ENCODE measurements at regions not wholly inside any gene's neighbourhood (a gene's known extent, or its start where the extent isn't known, plus 50 kb on each side); places are given as distances from the start of the nearest gene placed in this dataset.

GRCh38 chr1:8267307-8267706 is 50.6 kb upstream of the SLC45A1 start:
- no peak for DNase-seq

GRCh38 chr1:8266436-8267165 is 51.3 kb upstream of the SLC45A1 start:
- no peak for DNase-seq

GRCh38 chr1:8263791-8264190 is 54.1 kb upstream of the SLC45A1 start:
- no peak for DNase-seq

DNA sequence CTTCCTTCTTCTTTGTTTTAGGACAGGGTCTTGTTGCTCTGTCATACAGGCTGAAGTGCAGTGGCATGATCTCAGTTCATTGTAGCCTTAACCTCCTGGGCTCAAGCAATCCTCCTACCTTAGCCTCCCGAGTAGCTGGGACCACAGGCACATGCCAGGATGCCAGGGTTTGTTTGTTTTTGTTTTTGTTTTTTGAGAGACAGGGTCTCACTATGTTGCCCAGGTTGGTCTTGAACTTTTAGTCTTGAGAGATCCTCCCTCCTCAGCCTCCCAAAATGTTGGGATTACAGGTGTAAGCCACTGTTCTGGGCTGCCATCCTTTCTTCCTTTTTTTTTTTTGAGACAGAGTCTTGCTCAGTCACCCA is 56.5 kb upstream of the SLC45A1 start:
- DNase-seq: no peak

- no peak for DNase-seq
Measured at GRCh38 chr1:8259498-8260290, 58.2 kb upstream of the SLC45A1 start.

DNA sequence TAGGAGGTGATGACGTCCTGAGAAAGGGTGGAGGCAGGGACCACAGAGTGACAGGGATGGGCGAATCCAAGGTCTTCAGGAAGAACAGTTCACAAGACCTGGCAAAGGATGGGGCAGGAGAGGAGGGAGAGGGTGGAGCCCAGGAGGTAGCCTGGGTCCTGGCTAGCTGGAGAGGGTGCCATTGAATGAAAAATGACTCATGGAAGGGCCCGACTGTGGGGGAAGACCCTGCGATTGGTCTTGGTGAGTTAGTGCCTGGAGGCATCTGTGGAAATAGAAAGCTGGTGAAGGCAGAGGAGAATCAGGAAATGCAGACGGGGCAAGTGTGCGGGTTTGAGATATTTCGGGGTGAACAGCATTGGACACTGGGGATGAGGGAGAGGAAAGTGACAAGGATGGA is 60.3 kb upstream of the SLC45A1 start:
- DNase-seq: no peak

DNA sequence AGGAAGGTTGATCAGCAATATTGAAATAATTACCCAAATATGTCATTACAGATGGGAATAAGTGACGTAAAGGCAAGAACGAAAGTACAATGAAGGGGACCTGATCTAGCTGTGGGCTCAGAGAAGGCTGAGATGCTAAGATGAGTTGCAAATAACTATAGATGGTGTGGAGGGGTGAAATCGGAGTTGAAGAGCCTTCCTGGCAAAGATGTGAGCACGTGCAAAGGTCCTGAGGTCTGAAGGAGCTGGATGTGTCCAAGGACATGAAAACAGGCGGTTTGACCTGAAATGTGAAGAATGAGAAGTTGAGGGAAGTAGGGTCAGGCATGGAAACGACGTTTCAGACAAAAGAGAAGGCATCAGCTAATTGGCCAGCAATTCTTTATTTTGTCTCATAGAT is 61.6 kb upstream of the SLC45A1 start:
- no peak for DNase-seq

DNA sequence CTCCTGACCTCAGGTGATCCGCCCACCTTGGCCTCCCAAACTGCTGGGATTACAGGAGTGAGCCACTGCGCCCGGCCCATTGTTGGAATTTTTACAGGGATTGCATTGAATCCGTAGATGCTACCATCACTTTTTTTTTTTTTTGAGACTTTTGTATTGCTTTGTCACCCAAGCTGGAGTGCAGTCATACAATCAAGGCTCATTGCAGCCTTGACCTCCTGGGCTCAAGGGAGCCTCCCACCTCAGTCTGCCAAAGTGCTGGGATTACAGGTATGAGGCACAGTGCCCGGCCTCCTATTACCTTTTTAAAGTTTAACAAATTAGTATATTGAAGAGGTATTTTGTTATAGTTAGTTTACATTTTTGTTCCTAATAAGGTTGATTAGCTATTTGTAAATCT is 62.2 kb upstream of the SLC45A1 start:
- no peak for DNase-seq

- DNase-seq: no peak
Measured at GRCh38 chr1:8252266-8252951, 65.5 kb upstream of the SLC45A1 start.

- DNase-seq: no peak
Measured at GRCh38 chr1:8251635-8252034, 66.3 kb upstream of the SLC45A1 start.

- no peak for DNase-seq
Measured at GRCh38 chr1:8249838-8250237, 68.1 kb upstream of the SLC45A1 start.

- no peak for DNase-seq
Measured at GRCh38 chr1:8247811-8248436, 70.0 kb upstream of the SLC45A1 start.

DNA sequence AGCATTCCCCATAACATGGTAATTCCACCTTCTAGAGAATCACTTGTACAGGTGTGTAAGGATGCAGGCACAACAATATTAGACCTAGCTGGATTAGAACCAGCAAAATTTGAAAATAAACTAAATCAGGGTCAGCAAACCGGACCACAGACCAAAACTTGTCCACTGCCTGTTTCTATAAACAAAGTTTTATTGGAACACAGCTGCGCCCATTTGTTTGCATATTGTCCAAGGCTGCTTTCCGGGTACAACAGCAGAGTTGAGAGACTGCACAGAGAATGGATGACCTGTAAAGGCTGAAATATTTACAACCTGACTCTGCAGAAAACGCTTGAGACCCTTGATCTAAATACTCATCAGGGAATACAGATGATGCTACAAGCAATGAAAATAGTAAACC is 73.6 kb upstream of the SLC45A1 start:
- DNase-seq: no peak

DNA sequence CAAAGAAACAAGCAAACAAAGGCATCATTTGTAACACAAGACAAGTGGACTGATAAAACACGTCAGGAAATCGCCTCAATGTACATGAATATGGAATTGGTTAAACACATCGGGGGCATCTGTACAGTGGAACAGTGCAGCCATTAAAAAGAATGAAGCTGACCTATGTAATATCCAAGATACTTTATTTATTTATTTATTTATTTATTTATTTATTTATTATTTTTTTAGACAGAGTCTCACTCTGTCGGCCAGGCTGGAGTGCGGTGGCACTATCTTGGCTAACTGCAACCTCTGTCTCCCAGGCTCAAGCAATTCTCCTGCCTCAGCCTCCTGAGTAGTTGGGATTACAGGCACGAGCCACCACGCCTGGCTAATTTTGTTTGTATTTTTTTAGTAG is 75.4 kb upstream of the SLC45A1 start:
- DNase-seq: no peak

DNA sequence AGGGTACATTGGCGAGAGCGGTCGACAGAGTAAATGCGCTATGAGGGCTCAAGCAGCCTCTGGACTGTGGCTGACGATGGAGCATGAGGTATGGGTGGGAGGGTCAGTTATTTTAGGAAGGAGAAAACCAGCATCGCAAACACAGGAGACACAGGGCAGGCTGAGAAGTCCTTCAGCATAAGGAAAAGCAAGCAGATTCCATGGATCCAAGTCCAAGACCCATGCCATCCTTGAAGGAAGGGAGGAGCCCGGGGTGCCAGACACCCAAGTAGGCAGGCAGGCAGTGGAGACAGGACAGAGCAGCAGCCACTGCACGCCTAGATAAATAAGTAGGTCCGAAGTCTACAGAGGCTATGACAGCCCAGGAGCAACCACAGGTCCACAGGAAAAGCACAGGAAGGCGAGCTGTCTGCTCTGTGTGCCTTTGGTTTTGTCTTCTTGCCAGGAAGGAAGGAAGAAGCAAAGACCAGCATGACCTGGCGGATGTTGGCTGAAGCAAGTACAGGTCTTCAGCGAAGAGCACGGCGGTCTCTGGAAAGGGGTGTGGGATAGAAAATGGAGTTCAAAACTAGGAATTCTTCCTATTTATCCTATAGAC is 76.4 kb upstream of the SLC45A1 start:
- DNase-seq: no peak

DNA sequence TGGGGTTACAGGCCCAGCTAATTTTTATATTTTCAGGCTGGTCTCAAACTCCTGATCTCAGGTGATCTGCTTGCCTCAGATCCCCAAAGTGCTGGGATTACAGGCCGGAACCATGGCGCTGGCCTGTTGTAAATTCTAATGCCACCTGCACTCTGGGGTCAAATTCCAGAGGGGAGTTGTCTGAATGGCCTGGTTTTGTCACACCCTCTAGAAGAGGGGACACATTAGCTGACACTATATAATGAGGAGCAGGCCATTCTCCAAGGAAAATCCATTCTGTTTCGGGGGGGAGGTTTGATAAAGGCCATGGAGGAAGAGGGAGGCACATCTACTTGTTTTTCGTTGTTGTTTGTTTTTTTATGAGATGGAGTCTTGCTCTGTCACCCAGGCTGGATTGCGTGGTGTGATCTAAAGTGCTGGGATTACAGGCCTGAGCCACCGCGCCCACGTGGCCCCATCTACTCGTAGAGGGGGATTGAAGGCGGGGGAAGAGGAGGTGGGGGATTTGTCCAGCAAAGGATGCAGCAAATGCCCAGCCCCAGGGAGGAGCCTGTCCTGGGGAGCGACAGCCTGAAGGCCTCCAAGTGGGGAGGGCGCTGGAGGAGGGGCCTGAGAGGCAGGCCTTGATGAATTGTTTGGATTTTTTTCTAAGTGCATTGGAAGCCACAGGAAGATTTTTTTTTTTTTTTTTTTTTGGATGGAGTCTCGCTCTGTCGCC is 78.4 kb upstream of the SLC45A1 start:
- DNase-seq: no peak

DNA sequence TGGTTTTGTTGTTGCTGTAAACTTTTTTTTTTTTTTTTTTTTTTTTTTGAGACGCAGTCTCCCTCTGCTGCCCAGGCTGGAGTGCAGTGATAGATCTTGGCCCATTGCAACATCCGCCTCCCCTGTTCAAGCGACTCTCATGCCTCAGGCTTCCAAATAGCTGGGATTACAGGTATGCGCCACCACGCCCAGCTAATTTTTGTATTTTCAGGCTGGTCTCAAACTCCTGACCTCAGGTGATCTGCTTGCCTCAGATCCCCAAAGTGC is 78.9 kb upstream of the SLC45A1 start:
- DNase-seq: no peak

GRCh38 chr1:8238141-8239038 is 79.5 kb upstream of the SLC45A1 start:
- DNase-seq: no peak

- DNase-seq: no peak
Measured at GRCh38 chr1:8232036-8232757, 85.7 kb upstream of the SLC45A1 start.

DNA sequence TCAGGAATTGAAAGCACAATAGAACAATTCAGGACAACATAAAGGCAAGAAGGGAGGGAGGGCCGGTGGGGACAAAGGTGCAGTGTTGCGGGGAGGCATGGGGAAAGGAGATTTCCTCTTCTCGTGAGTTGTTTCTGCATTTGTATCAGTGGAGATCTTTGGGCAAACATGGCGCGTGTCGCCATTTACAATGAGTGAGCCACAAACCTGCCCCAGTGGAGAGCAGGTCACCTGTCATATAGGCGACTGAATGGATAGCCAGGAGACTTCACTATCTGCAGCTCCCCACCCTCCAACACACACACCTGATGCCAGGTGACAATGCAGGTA is 87.7 kb upstream of the SLC45A1 start:
- no peak for DNase-seq

DNA sequence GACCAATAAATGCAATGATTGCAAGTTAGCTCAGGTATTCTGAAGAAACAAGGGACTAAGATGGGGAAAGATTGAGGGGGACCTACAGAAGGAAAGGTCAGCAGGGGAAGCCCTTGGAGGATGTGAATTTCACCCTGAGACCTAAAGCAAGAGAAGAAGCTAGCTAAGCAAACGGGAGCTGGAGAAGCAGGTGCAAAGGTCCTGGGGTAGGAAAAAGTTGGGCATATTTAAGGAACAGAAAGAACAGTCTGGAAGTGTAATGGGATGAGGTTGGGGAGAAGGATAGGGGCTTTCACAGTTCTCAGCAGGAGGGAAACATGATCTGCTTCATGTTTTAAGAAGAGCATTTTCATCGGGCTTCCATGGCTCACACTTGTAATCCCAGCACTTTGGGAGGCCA is 89.7 kb upstream of the SLC45A1 start:
- no peak for DNase-seq
